OCI-LY1 (cell line): ENCODE measurements at regions not wholly inside any gene's neighbourhood (a gene's known extent, or its start where the extent isn't known, plus 50 kb on each side); places are given as distances from the start of the nearest gene placed in this dataset.

ENCODE experiments used
- H2AFZ ChIP-seq: fragments of 200-600 bp; sonication (generic), shearing (Covaris generic); 2 replicates; pipeline ENCODE4 v1.6.0; 2014; ENCODE audit warnings: antibody characterized with exemption, mild to moderate bottlenecking, low read length
- H3F3A ChIP-seq: fragments of 200-600 bp; sonication (generic), shearing (Covaris generic); 2 replicates; pipeline ENCODE4 v1.6.0; 2014; ENCODE audit warnings: mild to moderate bottlenecking, antibody characterized with exemption, low read length, moderate library complexity; ENCODE audit not compliant: insufficient read depth
- H3K27ac ChIP-seq: fragments of 200-600 bp; sonication (generic); 2 replicates; pipeline ENCODE4 v1.5.1; 2014; ENCODE audit warnings: low read length, mixed run types, mild to moderate bottlenecking, low read depth; ENCODE audit not compliant: poor library complexity, severe bottlenecking
- H3K27me3 ChIP-seq: fragments of 200-600 bp; sonication (generic); 2 replicates; pipeline ENCODE4 v1.6.0; 2014; ENCODE audit warnings: antibody characterized with exemption, mild to moderate bottlenecking, low read length, moderate library complexity; ENCODE audit not compliant: insufficient read depth
- H3K36me3 ChIP-seq: fragments of 200-600 bp; sonication (generic); 2 replicates; pipeline ENCODE4 v1.6.1; 2014; ENCODE audit warnings: mild to moderate bottlenecking, antibody characterized with exemption, low read length, moderate library complexity, mixed read lengths; ENCODE audit not compliant: insufficient read depth
- H3K4me1 ChIP-seq: fragments of 200-600 bp; sonication (generic); 2 replicates; pipeline ENCODE4 v1.5.1; 2014; ENCODE audit warnings: mild to moderate bottlenecking, low read length, moderate library complexity; ENCODE audit not compliant: insufficient read depth, severe bottlenecking
- H3K4me2 ChIP-seq: fragments of 200-600 bp; sonication (generic), shearing (Covaris generic); 2 replicates; pipeline ENCODE4 v1.6.1; 2014; ENCODE audit warnings: low read length
- H3K4me3 ChIP-seq: fragments of 200-600 bp; sonication (generic); 2 replicates; pipeline ENCODE4 v1.5.1; 2014; ENCODE audit warnings: low read length, low read depth, mild to moderate bottlenecking, mixed read lengths; ENCODE audit not compliant: poor library complexity, severe bottlenecking
- H3K79me2 ChIP-seq: fragments of 200-600 bp; shearing (Covaris generic); 2 replicates; pipeline ENCODE4 v1.6.1; 2016; ENCODE audit warnings: mixed run types, low read length, mixed read lengths; ENCODE audit not compliant: insufficient read depth
- H3K9ac ChIP-seq: fragments of 200-600 bp; sonication (generic), shearing (Covaris generic); 2 replicates; pipeline ENCODE4 v1.6.1; 2014; ENCODE audit warnings: mild to moderate bottlenecking, low read length, mixed read lengths
- H3K9me2 ChIP-seq: fragments of 200-600 bp; sonication (generic), shearing (Covaris generic); 2 replicates; pipeline ENCODE4 v1.6.1; 2014; ENCODE audit warnings: low read depth, mild to moderate bottlenecking, low read length, mixed read lengths
- H3K9me3 ChIP-seq: fragments of 200-600 bp; shearing (Covaris generic); 2 replicates; pipeline ENCODE4 v1.6.1; 2014; ENCODE audit warnings: low read length, mixed read lengths
- H4K20me1 ChIP-seq: fragments of 200-600 bp; sonication (generic), shearing (Covaris generic); 2 replicates; pipeline ENCODE4 v1.6.0; 2016; ENCODE audit warnings: mild to moderate bottlenecking, low read length; ENCODE audit not compliant: insufficient read depth
- CTCF ChIP-seq: fragments of 200-600 bp; sonication (generic), shearing (Covaris generic); IDR thresholded peaks from 2 replicates; pipeline ENCODE4 v1.5.1; 2017; ENCODE audit warnings: mild to moderate bottlenecking, antibody characterized with exemption, low read length, moderate library complexity, mixed read lengths
- EZH2 ChIP-seq: fragments of 200-600 bp; sonication (generic), shearing (Covaris generic); IDR thresholded peaks from 2 replicates; pipeline ENCODE4 v1.8.0; 2017; ENCODE audit warnings: borderline replicate concordance, mixed run types, mild to moderate bottlenecking, antibody characterized with exemption, low read length, moderate library complexity, mixed read lengths

GRCh38 chr13:76025392-76025791 lies 389.3 kb downstream of the LMO7 start:
- H3K4me1 ChIP-seq = no peaks in the 10 kb centered on the region
- no peak overlapping the region for H3K9ac ChIP-seq
- H3K79me2 ChIP-seq = no peaks in the 10 kb centered on the region
- no peak overlapping the region for H3K4me3 ChIP-seq
- no peaks in the 10 kb centered on the region for H3K36me3 ChIP-seq
- 0 out of 2 replicates have a peak, but pooled peaks cover 4% of the 10 kb centered on the region for H3K9me2 ChIP-seq
- no peaks in the 10 kb centered on the region for H3K9me3 ChIP-seq
- H3K4me2 ChIP-seq = no peak overlapping the region
- no peaks in the 10 kb centered on the region for H3F3A ChIP-seq
- no peak overlapping the region for H2AFZ ChIP-seq
- no peaks in the 10 kb centered on the region for H4K20me1 ChIP-seq
- no peak for TF ChIP-seq EZH2
- TF ChIP-seq CTCF = no peak
- H3K27ac ChIP-seq = no peak overlapping the region
- H3K27me3 ChIP-seq = no peaks in the 10 kb centered on the region

GRCh38 chr13:76024151-76024550 lies 388.0 kb downstream of the LMO7 start:
- TF ChIP-seq CTCF (no peak), EZH2 (no peak)
- no peaks in the 10 kb centered on the region for H3F3A ChIP-seq
- no peaks in the 10 kb centered on the region for H3K27me3 ChIP-seq
- no peak overlapping the region for H3K4me2 ChIP-seq
- H4K20me1 ChIP-seq = no peaks in the 10 kb centered on the region
- no peak overlapping the region for H3K27ac ChIP-seq
- no peaks in the 10 kb centered on the region for H3K36me3 ChIP-seq
- H3K9ac ChIP-seq = no peak overlapping the region
- no peak overlapping the region for H3K4me3 ChIP-seq
- no peaks in the 10 kb centered on the region for H3K9me3 ChIP-seq
- H3K9me2 ChIP-seq = 0 out of 2 replicates have a peak, but pooled peaks cover 4% of the 10 kb centered on the region
- no peaks in the 10 kb centered on the region for H3K79me2 ChIP-seq
- no peak overlapping the region for H2AFZ ChIP-seq
- H3K4me1 ChIP-seq = no peaks in the 10 kb centered on the region

- no peak overlapping the region for H3K9ac ChIP-seq
- no peak overlapping the region for H3K4me2 ChIP-seq
- H3K36me3 ChIP-seq = no peaks in the 10 kb centered on the region
- no peaks in the 10 kb centered on the region for H3K27me3 ChIP-seq
- H3K4me1 ChIP-seq = no peaks in the 10 kb centered on the region
- no peaks in the 10 kb centered on the region for H3K9me3 ChIP-seq
- H3K79me2 ChIP-seq = no peaks in the 10 kb centered on the region
- no peak overlapping the region for H3K4me3 ChIP-seq
- no peak overlapping the region for H3K27ac ChIP-seq
- H4K20me1 ChIP-seq = no peaks in the 10 kb centered on the region
- TF ChIP-seq CTCF (no peak), EZH2 (no peak)
- no peaks in the 10 kb centered on the region for H3F3A ChIP-seq
- no peak overlapping the region for H2AFZ ChIP-seq
- H3K9me2 ChIP-seq = 0 out of 2 replicates have a peak, but pooled peaks cover 4% of the 10 kb centered on the region
Measured at GRCh38 chr13:76023652-76024051, 387.5 kb downstream of the LMO7 start.
